NCI-H510A (cell line): ENCODE measurements at regions not wholly inside any gene's neighbourhood (a gene's known extent, or its start where the extent isn't known, plus 50 kb on each side); places are given as distances from the start of the nearest gene placed in this dataset.
A peak's percentile ranks its signal among the peaks of the same experiment; 100 is the strongest.

Experiments used
- DNase-seq: peaks from one replicate; lab custom pipeline; 2025; lab: John Stamatoyannopoulos, UW

DNA sequence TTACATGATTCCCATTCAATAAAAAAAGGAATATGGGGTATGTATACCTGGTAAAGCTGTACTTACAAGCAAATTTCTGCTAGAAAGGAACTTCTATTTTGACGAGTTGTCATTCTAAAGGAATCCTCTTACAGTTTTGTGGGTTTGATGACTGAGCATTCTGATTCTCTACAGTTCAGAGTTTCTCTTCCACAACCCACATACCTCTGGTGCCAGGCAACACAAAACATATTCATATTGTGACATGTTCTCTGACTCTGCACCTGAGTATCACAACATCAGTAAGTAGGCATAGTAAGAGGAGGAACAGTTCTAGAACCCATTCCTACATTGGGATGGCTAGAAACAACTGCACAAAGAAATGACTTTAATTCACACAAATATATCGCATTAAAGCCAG, 636.6 kb downstream of the MED13L start:
- no peak for DNase-seq

DNA sequence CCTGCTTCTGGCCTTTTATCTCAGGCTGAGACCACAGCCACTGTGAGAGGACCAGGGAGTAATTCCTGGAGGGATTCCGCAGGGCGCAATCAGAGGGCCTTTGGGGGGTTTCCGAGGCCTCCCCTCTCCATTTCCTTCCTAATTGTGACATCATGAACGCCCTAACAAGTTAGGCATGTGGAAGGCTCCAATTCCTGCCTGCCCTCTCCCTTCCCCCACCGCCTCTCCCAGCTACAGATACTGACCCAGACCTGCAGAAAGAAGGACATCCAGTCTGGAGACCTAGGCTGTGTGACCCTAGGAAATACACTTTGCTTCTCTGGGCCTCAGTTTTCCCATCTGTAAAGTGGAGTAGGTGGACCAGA, 637.9 kb downstream of the MED13L start:
- no peak for DNase-seq

DNA sequence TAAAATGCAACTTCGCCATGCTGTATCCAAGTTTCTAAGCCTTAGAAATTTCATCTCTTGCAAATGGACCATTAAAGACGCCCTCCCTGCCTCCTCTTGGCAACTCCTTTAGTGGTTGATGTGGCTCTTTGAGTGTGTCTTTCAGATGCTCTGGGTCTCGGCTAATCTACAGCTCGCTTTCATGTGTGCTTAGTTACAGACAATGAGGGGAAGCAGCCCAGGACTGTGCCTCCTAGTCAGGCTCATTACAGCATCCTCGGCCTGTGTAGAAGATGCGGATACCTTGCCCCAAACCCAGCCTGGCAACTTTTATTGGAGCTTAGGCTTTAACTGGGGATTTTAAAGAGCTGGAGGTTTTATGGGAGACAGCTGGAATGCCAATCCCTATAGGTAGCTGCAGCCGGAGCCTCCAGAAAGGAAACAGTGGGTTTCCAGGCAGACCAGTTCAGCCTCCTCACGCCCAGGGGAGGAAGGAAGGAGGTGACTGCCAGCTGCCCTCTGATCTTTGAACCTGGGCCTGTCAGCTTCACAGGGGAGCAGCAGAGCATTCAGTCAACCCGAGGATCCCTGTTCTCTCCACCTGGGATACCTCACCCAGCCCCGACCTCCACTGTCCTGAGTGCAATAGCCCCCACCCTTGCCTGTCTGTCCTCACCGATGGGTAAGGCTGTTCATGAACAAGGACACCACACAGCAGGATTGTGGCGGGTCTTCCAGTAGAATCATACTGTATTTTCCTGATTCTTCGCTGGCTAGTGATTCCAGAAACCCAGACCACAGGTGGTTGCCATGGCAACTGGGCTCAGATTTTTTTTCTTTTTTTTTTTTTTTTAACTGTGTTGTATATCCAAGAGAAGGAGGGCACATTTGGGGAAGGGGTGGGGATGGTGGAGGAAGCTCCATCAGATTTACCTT, 638.5 kb downstream of the MED13L start:
- no peak for DNase-seq

DNA sequence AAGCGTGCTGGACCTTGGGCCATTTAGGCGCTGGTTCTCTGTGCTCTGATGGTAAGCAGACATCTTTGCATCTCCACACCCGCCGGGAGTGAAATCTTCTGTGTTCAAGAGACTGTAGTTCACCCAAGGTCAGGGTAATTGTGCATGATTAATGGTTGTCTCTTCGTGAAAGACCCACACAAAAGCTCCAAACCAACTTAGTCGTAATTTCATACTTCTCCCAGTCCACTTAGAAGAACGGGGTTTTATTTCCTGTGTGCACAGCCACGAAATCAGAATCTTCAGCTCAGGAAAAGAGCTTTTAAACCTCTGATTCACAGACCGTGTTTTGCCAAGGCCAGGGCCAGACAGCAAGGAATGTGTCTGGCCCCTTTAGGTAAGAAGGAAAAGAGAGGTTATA, 640.9 kb downstream of the MED13L start:
- DNase-seq: no peak

DNA sequence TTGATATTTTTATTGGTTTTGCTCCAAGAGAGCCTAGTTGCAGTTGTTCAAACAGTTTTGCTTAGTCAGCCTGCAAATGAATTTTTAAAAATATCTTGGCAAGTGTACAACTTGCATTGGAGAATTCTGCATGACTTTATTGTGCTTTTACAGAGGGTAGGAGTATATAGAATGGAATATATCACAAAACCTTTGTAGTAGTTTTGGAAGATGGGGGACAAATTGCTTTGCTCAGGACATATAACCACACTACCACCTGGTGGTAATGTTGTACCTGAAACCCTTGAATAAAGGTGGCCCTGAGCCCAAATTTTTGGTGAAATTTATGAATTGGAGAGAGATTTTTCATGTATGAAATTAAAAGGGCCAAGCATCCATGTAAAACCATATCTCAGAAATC, 645.2 kb downstream of the MED13L start:
- no peak for DNase-seq

DNA sequence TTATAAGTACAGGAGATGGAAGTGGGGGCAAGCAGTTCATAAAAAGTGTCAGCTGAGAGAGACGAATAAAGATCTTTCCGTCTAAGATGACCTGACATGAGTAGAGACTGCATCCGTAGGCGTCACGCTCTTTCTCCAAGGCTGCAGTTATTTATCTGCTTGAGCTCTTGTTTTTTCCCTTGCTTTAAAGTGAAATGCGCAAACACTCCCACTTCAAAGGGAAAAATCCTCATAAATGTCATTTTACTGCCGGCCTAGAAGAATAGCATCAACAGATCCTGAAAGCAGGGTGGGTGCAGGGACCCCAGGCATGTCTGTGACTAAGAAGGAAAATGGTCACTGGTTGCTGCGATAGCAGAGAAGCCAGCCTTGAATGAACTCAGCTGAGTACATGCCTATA, 647.4 kb downstream of the MED13L start:
- DNase-seq: no peak

DNA sequence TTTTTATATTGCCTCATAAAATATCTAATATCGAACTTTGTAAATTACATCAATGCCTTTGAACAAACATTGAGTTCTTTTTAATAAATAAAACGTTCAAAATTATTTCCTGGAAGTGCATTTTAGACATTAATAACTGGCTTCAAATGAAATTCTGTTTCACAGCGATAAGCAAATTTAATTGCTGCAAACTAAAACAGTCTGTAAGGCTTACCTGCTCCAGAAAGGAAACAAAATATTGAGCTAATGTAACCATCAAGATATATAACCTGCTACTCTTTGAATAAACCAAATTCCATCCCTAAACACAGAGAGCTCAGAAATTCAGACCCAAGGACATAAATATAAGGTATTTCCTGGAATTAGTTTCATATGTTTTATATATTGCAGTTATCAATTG, 651.3 kb downstream of the MED13L start:
- DNase-seq: no peak

DNA sequence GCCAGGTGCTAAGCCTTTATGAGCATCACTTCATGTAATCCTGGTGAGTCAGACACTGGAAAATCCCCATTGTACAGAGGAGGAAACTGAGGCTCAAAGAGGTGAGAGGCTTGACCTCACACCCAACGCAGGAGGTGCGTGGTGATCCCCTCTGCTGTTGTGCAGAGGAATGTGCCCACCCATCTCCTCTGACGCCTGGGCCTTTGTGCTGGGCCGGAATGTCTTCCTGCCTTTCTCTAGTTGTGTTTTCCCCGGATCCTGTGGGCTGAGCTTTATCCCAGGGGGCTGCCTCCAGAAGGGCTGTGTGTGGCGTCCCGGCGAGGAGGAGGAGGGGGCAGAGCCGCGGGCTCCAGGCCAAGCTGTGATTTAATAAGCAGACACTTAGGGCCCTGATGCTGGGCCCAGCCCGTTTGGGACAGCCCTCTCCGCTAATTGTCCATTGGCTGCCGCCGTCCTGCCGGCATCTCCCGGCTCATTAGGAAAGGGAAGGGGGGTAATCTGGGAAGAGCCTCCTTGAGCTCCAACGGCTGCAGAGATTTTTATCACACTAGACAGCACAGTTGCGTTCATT, 653.6 kb downstream of the MED13L start:
- no peak for DNase-seq

DNA sequence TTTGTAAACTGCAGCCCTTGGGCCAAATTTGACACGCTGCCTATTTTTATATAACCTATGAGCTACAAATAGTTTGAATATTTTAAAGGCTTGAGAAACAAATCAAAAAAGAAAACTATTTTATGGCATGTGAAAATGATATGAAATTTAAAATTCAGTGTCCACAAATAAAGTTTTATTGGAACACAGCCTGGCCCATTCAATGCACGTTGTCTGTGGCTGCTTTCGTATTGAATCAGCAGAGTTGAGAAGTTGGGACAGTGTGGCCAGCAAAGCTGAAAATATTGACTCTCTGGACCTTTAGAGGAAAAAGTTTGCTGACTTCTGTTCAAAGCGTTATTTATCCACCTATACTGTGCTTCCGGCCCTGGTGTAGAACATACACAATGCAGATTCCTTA, 654.2 kb downstream of the MED13L start:
- DNase-seq: no peak

DNA sequence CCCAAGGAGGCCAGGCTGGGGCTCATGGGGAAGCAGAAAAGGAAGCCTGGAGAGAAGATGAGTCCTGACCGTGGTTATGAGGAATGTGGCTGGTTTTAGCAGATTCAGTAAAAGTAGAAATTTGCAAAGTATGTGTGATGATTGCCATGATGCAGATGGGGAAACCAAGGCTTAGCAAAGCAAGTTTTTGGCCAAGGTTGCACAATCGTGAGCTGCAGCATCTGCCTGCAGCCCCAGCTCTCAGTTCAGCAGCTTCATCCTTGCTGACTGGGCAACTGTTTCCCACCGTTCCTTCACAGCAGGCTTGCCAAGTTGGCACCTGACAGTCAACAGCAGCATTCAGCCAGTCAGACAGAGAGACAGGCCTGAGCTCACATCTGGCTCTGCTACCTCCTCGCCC, 656.7 kb downstream of the MED13L start:
- DNase-seq: no peak

DNA sequence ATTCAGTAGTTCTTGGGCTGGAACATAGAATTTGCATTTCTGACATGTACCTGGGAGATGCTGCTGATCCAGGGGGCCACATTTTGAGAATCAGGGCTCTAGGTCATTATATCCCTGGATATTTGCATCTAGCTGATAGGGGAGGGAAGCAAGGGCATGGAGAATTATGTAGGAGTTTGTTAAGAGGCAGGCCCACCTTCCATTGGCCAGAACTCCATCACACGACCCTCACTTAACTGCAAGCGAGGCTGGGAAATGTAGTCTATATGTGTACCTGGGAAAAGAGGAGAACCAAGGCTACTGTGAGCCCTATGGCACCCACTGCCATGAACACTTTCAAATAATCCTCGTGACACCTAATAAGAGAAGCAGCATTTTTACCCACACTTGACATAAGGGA, 657.6 kb downstream of the MED13L start:
- DNase-seq: no peak

DNA sequence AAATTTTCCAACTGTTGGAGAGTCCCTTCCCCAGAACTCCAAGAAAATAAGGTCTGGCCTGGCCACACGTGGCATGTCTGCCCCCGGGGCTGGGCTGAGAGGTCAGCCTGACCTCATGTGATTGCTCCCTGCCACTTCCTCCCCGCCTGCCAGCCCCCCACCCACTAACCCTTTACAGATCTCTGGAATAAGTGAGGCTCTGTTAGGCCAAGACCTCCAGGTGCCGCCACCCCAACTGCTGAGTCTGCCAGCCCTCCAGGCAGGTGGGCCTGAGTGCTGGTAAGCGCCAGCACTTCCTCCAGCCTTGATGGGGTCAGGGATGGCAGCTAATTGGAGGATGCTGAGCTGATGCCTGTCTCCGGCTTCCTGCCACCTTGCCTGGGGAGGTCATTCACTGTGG, 658.4 kb downstream of the MED13L start:
- DNase-seq: no peak

DNA sequence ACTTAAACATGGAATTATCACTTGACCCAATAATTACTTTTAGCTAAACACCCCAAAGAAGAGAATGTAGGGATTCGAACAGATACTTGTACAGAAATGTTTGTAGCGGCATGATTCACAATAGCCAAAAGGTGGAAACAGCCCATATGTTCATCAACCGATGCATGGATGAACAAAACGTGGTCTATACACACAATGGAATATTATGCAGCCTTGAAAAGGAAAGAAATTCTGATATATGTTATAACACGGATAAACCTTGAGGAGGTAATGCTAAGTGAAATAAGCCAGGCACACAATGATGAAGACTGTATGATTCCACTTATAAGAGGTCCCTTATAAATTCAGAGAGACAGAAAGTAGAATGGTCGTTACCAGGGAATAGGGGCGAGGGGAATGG, 659.4 kb downstream of the MED13L start:
- no peak for DNase-seq

DNA sequence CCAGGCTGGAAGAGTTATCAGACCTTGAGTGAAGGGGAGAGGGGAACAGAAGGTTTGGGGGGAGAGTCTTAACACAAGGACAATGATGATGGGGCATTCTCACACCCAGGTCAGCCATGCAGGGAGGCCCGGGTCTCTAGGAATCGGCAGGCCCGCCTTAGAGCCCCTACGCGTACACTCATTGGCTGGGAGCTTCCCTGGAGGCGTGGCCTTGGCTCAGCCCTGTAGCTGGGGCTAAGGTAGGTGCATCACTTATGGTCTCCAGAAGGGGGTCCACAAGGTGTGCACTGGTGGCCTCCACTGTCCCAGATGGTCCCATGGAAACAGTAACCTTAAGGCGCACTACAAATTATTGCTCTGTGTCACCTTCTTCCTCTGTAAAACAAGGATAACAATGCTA, 660.1 kb downstream of the MED13L start:
- DNase-seq: no peak

DNA sequence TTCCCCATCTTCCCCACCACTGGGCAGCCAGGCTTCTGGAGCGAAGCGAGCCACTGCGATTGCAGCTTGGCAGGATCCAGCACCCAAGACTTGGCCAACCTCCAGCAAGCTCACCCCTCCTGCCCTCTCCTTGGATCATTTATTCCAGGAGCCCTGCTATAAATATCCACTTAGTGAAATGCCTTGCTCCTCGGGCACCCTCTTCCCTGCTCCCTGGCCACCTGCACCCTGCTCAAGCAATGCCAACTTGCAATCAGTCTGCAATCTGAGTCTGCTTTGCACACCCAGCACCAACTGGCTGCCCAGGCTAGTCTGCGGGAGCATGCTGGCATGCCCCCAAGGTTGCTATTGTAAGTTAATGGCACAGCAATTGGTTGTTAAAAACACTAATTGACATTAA, 666.0 kb downstream of the MED13L start:
- DNase-seq: no peak

DNA sequence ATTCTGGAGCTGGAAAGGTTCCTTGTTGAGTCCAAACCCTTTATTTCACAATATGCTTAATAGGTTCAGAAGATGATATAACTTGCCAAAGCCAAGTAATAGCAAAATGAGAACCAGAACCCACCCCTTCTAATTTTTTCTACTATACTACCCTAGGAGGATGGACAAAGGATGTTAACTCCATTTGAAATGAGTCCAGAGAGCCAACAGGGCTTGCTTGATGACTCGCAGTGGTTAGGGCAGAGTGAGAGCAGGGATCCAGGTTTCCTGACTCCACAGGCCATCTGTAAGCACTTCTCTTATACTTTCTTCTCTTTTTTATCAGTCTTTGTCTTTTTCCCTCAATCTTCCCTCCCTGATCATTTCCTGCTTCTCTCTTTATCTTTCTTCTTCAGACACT, 668.1 kb downstream of the MED13L start:
- DNase-seq: no peak

DNA sequence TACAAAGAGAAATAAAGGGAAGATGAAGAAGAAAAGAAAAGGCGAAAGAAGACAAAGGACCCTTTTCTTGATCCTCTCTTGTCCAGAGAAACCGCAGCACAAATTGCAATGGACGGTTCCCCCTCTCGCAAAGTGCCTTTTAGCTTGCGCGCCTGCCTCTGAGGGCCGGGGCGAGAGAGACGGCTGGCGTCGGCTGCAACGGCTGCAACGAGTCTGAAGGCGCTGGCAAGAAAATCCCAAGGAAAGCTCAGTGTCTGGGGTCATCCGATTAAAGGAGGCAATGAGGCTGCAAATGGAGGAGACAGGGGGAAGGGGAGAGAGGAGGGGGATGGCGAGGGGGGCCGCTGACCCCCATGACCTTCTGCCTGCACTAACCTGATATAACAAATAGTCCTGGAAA, 671.5 kb downstream of the MED13L start:
- DNase-seq: no peak

DNA sequence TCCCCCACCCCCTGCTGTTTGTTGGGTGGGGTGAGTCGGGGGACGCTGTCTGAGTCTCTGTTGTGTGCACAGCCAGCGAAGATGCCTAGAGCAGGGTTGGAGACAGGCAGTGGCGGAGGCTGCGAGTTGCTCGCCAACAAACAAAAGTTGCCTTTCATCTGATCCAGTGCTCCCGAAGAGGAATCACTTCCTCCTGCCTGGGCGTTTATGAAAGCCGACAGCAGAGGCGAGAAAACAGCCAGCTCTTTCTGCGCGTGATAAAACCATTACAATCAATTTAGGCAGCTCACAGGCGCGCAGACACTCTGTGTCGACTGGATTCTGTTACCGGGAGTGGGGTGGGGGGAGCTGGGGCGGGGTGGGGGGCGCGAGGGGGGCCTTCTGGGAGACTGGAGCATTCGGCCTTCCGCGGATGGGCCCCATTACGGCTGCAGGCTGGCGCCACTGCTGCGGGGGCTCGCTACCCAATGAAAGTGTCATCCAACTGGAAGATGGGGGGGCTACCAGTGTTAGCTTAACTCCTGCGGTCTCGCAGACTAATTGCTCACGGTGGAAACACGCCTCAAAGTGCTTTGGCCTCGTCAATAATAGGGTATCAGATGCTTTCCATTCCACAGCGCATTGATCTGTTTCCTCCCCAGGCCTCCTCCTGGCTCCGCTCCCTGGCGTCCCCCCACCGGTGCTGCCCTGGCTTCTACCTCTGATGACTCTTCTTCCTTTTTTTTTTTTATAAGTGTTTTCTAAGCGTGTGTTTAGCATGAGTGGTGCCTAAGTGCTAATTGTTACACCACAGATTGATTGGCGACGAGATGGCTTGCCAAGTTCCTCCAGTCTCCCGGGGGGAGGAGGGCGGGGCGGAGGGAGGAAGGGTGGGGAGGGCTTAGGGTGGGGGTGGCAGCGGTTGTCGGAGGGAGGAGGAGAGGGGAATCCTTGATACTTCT, 678.4 kb downstream of the MED13L start:
- peak; percentile 64 for DNase-seq

DNA sequence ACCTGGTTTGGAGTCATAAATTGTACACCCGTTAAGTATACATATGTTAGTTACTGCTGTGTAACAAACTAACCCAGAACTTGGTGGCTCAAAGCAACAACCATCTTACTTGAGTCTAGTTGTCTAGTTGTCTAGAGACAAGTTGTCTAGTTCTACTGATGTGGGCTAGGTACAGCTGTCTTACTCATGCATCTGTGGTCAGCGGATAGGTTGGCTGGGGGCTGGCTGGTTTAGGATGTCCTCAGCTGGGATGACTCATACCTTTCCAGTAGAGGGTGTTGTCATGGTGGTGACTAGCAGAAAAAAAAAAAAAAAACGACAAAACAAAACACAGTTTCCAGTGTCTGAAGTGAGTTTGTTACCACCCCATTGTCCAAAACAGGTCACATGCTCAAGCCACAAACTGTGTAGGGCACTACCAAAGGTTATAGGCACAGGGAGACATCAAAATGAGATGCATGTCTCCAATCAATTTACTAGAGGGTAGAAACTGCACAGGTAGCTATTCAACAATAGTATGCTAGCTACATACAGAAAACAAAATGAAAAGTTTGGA, 680.3 kb downstream of the MED13L start:
- no peak for DNase-seq

DNA sequence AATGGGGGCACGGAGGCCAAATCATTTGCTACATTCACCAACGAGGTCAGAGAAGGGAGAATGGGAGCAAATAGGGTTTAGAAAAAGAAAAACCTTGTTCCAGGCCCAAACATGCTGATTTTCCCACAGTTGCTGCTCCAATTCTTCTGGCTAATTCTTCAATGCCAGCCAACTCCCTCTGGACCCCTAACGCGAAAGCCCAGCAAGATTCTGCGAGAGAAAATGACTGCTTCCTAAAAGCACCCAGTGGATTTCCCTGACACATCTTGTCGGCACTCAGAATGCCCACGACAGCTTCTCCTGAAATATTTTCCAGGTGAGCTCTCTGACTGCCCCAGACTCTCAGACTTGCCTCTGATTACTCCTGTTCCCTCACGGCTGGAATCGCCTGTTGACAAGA, 689.4 kb downstream of the MED13L start:
- DNase-seq: no peak

DNA sequence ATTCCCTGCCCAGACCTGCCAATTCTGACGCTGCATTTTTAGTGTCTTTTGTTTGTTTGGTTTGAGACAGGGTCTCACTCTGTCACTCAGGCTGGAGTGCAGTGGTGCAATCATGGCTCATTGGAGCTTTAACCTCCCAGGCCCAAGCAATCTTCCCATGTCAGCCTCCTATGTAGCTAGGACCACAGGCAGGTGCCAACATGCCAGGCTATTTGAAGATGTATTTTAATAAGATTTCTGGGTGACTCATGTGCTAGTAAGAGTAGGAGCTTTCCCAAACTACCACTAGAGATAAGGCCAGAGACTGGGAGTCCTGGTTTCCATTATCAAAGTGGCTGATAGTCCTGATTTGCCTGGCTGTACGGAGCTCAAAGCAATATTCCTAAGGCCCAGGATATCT, 693.3 kb downstream of the MED13L start:
- no peak for DNase-seq

DNA sequence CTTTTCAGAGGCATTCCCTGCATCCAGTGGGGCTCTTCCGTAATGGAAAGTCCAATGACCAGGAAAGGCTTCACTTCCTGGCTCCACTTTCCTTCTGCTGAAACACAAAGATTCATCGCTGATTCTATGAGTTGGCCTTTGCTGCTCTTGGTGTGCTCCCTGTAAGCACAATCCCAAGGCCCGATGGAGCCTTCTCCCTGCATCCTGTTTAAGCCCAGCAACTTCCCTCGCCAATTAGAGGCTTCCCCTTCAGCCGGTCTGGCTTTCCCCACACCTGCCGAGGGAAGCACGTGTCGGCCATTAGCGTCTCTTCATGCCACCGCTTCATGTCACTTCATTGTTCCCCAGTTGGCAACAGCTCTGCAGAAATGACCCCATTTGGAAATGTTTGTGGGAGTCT, 693.9 kb downstream of the MED13L start:
- no peak for DNase-seq

DNA sequence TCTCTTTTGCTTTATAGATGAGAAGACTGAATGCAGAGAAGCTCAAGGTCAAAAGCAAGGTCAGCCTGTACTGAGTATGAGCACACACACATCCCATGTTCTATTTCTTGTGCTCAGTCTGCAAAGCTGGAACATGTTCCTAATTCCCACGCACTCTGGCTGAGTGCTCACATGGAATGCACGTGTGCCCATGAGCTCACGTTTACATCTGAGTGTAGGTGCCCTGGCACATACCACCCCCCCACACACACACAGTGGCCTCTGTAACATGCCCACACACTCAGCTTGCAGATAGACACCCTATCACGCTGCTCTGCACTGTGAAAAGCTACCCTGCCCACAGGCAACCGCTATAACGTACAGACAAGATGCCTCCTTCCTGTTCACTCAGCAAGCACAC, 700.1 kb downstream of the MED13L start:
- DNase-seq: no peak
